Activated T-cell treated with anti-CD3 and anti-CD28 coated beads for 4 hours (primary cell): ENCODE measurements at regions not wholly inside any gene's neighbourhood (a gene's known extent, or its start where the extent isn't known, plus 50 kb on each side); places are given as distances from the start of the nearest gene placed in this dataset.

ENCODE experiments used
- DNase-seq: peaks from one replicate; pipeline ENCODE4 v3.0.0-alpha.2; 2020

GRCh38 chr5:167967494-167968177 lies 323.8 kb upstream of the WWC1 start:
- DNase-seq = no peak

GRCh38 chr5:167968837-167969236 lies 322.6 kb upstream of the WWC1 start:
- no peak for DNase-seq

- no peak for DNase-seq
These were observed 321.4 kb upstream of the WWC1 start for GRCh38 chr5:167969998-167970397.

GRCh38 chr5:167971706-167972105 lies 319.7 kb upstream of the WWC1 start:
- DNase-seq = no peak

GRCh38 chr5:167973126-167973525 lies 318.3 kb upstream of the WWC1 start:
- no peak for DNase-seq

GRCh38 chr5:167984951-167985350 lies 306.5 kb upstream of the WWC1 start:
- no peak for DNase-seq

- DNase-seq = no peak
These were observed 306.1 kb upstream of the WWC1 start for GRCh38 chr5:167985373-167985772.

- no peak for DNase-seq
These were observed 303.8 kb upstream of the WWC1 start for GRCh38 chr5:167987490-167988280.

- no peak for DNase-seq
These were observed 298.6 kb upstream of the WWC1 start for GRCh38 chr5:167992868-167993267.

- DNase-seq = no peak
These were observed 297.7 kb upstream of the WWC1 start for GRCh38 chr5:167993771-167994170.

- DNase-seq = no peak
These were observed 295.5 kb upstream of the WWC1 start for GRCh38 chr5:167995844-167996425.

GRCh38 chr5:167998148-167998767 lies 293.2 kb upstream of the WWC1 start:
- DNase-seq = no peak

- DNase-seq = no peak
These were observed 292.3 kb upstream of the WWC1 start for GRCh38 chr5:167999182-167999581.

GRCh38 chr5:168001318-168001717 lies 290.1 kb upstream of the WWC1 start:
- no peak for DNase-seq

- no peak for DNase-seq
These were observed 289.3 kb upstream of the WWC1 start for GRCh38 chr5:168002116-168002515.

GRCh38 chr5:168005093-168005492 lies 286.4 kb upstream of the WWC1 start:
- DNase-seq = no peak

GRCh38 chr5:168005936-168006335 lies 285.5 kb upstream of the WWC1 start:
- no peak for DNase-seq

- DNase-seq = no peak
These were observed 284.9 kb upstream of the WWC1 start for GRCh38 chr5:168006456-168007130.

GRCh38 chr5:168007286-168007685 lies 284.2 kb upstream of the WWC1 start:
- no peak for DNase-seq

GRCh38 chr5:168008555-168008954 lies 282.9 kb upstream of the WWC1 start:
- DNase-seq = no peak

- DNase-seq = no peak
These were observed 280.3 kb upstream of the WWC1 start for GRCh38 chr5:168011096-168011495.

- DNase-seq = no peak
These were observed 279.4 kb upstream of the WWC1 start for GRCh38 chr5:168012006-168012405.

GRCh38 chr5:168013546-168013945 lies 277.9 kb upstream of the WWC1 start:
- no peak for DNase-seq
